ENCODE measurements at regions not wholly inside any gene's neighbourhood (a gene's known extent, or its start where the extent isn't known, plus 50 kb on each side); places are given as distances from the start of the nearest gene placed in this dataset.

- FAIRE-seq (no peak), ATAC-seq (no peak), DNase-seq (ENCODE audit: low spot score) (no peak)
- intact Hi-C loops (cut with micrococcal nuclease; ENCODE audit: unreplicated experiment) (no loop called here), in situ Hi-C loops (cut with HindIII; ENCODE audit: extremely low pct_ligation_motif_present, low pct_unique_long_range_greater_than_20kb) (no loop called here)
- no peaks in the 10 kb centered on the region for H3K27me3 ChIP-seq (ENCODE audit: control insufficient read depth in 1 of 2, insufficient read depth in 2 of 2, low read length in 2 of 2)
- H4K20me1 ChIP-seq (ENCODE audit: insufficient read depth, low read length) = no peaks in the 10 kb centered on the region
- H2AFZ ChIP-seq (ENCODE audit: low read length) = no peak overlapping the region
- no peaks in the 10 kb centered on the region for H3K4me1 ChIP-seq (ENCODE audit: insufficient read depth, low read length)
- no TSS peak for BruUV-seq (replicated peaks)
- no peak overlapping the region for H3K4me3 ChIP-seq (replicated peaks in 1 of 3; ENCODE audit: insufficient read depth in 1 of 3, low read depth in 2 of 3, low read length in 3 of 3)
- 3% methylated on average over 4 of the region's 4 CpGs for WGBS (ENCODE audit: low lambda C conversion rate)
- CTCF ChIA-PET (ENCODE audit: low intra/inter-chr PET ratio, low total read pairs) = no interaction called here
- H3K9ac ChIP-seq (ENCODE audit: insufficient read depth, low read depth, low read length) = no peak overlapping the region
- H3K36me3 ChIP-seq (replicated peaks in 1 of 2; ENCODE audit: control insufficient read depth in 1 of 2, insufficient read depth in 2 of 2, low read length in 2 of 2) = no peaks in the 10 kb centered on the region
- POLR2A ChIA-PET = no interaction called here
- H3K9me3 ChIP-seq (ENCODE audit: low read length) = peaks cover 66% of the 10 kb centered on the region
- H3K4me2 ChIP-seq (ENCODE audit: low read depth, low read length) = no peak overlapping the region
- no peak for TF ChIP-seq ETV6 (CRISPR knock-in tag; conservative IDR thresholded peaks at IDR 0.05)
- no peak for TF ChIP-seq HNF4A (CRISPR knock-in tag; IDR thresholded peaks at IDR 0.05)
- no peak for TF ChIP-seq PLRG1 (conservative IDR thresholded peaks at IDR 0.05)
- TF ChIP-seq ZNF136 (CRISPR knock-in tag; IDR thresholded peaks at IDR 0.05; ENCODE audit: low read depth) = no peak
- TF ChIP-seq ONECUT2 (CRISPR knock-in tag; IDR thresholded peaks at IDR 0.05) = no peak
- no peak for TF ChIP-seq ZFP91 (CRISPR knock-in tag; IDR thresholded peaks at IDR 0.05; ENCODE audit: borderline replicate concordance)
- no peak for TF ChIP-seq MNT (IDR thresholded peaks at IDR 0.05)
- no peak for TF ChIP-seq ZNF768 (CRISPR knock-in tag; IDR thresholded peaks at IDR 0.05)
- TF ChIP-seq HIVEP1 (CRISPR knock-in tag; IDR thresholded peaks at IDR 0.05) = no peak
- TF ChIP-seq ZNF574 (CRISPR knock-in tag; IDR thresholded peaks at IDR 0.05) = no peak
- no peak overlapping the region for H3K27ac ChIP-seq (ENCODE audit: extremely low read length, insufficient read depth, low read length)
- no peaks in the 10 kb centered on the region for H3K79me2 ChIP-seq (ENCODE audit: insufficient read depth, low read length)
Observed at GRCh38 chr5:165863239-165863638, 2357.8 kb downstream of the MAT2B start.
